ENCODE measurements at regions not wholly inside any gene's neighbourhood (a gene's known extent, or its start where the extent isn't known, plus 50 kb on each side); places are given as distances from the start of the nearest gene placed in this dataset.

DNA sequence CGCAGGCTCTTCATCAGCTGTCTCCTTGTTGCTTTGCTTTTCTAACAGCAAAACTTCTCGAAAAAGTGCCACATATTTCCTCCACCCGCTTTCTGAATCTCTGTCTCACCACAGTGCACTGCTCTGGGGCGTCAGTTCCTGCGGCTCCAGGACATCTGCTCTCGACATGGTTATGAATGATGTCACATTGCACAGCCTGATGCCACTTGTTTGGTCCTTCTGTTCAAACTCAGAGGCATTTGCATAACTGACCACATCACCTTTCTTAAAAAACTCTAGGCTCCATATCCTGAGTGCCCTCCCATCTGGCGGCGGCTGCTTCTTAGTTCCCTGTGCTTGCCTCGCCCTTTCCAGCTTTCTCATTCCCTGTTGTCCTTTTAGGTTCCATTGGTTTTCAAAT is 469.3 kb upstream of the COBL start:
- no peak for TF ChIP-seq CTCF (conservative IDR thresholded peaks at IDR 0.05)
- TF ChIP-seq EZH2 (IDR thresholded peaks at IDR 0.05; ENCODE audit: low read depth) = no peak
